Activated CD8-positive, alpha-beta T cell treated with anti-CD3 and anti-CD28 coated beads for 36 hours (primary cell): ENCODE measurements at regions not wholly inside any gene's neighbourhood (a gene's known extent, or its start where the extent isn't known, plus 50 kb on each side); places are given as distances from the start of the nearest gene placed in this dataset.

ENCODE experiments used
- ATAC-seq: fragments of 200-7000 bp; cut with Tn5 transposase; one replicate; pipeline ENCODE4 v1.10.0; 2021; ENCODE audit warnings: mild to moderate bottlenecking, moderate library complexity
- CTCF ChIA-PET: fragments of 350-600 bp; sonication (Branson Sonifier 250); formaldehyde crosslinking; loops from one replicate; lab custom pipeline; 2021; ENCODE audit warnings: antibody characterized with exemption; lab: Charles Lee
- POLR2A ChIA-PET: fragments of 350-600 bp; sonication (Branson Sonifier 250); formaldehyde crosslinking; loops from one replicate; lab custom pipeline; 2021; ENCODE audit warnings: antibody characterized with exemption; lab: Charles Lee
- DNase-seq: peaks from one replicate; pipeline ENCODE4 v3.0.0-alpha.2; 2020
- H3K27ac Mint-ChIP-seq: one replicate; pipeline ENCODE4 v1.8.0; 2021; ENCODE audit warnings: mild to moderate bottlenecking, mixed read lengths
- H3K27me3 Mint-ChIP-seq: one replicate; pipeline ENCODE4 v1.8.0; 2021; ENCODE audit warnings: mixed read lengths
- H3K36me3 Mint-ChIP-seq: one replicate; pipeline ENCODE4 v1.8.0; 2021; ENCODE audit warnings: low read depth, mixed read lengths
- H3K4me1 Mint-ChIP-seq: one replicate; pipeline ENCODE4 v1.8.0; 2021; ENCODE audit warnings: low read depth, mixed read lengths
- H3K4me3 Mint-ChIP-seq: one replicate; pipeline ENCODE4 v1.8.0; 2021; ENCODE audit warnings: mild to moderate bottlenecking, moderate library complexity, mixed read lengths
- H3K9me3 Mint-ChIP-seq: one replicate; pipeline ENCODE4 v1.8.0; 2021; ENCODE audit warnings: mixed read lengths
- CTCF ChIP-seq: fragments of 200-600 bp; IDR thresholded peaks from one replicate; pipeline ENCODE4 v1.8.0; 2022; ENCODE audit warnings: antibody characterized with exemption, mild to moderate bottlenecking
- intact Hi-C: fragments of 100-400 bp; cut with micrococcal nuclease; formaldehyde crosslinking; loops from one replicate; pipeline ENCODE4 v1.10.0; 2022

- CTCF ChIA-PET, result no interaction called here
- intact Hi-C loops, result no loop called here
Observed at GRCh38 chr5:137567226-137567625, 68.1 kb upstream of the SPOCK1 start.

GRCh38 chr5:137566780-137567179, 67.7 kb upstream of the SPOCK1 start:
- POLR2A ChIA-PET, result interaction anchor here (0.7 kb wide), 1 partner anchor 10 kb away, joined by 3 read pairs; no protein-coding TSS in a partner anchor
- Mint-ChIP-seq H3K36me3 (no peaks in the 10 kb centered on the region), H3K4me1 (no peaks in the 10 kb centered on the region), H3K27me3 (peaks cover 11% of the 10 kb centered on the region), H3K4me3 (no peak overlapping the region), H3K9me3 (no peaks in the 10 kb centered on the region), H3K27ac (no peak overlapping the region)
- CTCF ChIA-PET, result no interaction called here
- intact Hi-C loops, result no loop called here
- ATAC-seq (no peak), DNase-seq (no peak)
- TF ChIP-seq CTCF, result no peak

More at GRCh38 chr5:137567226-137567625, 68.1 kb upstream of the SPOCK1 start:
- no peak for TF ChIP-seq CTCF
- Mint-ChIP-seq H3K4me1 (no peaks in the 10 kb centered on the region), H3K36me3 (no peaks in the 10 kb centered on the region), H3K4me3 (no peak overlapping the region), H3K27me3 (peaks cover 11% of the 10 kb centered on the region), H3K27ac (no peak overlapping the region), H3K9me3 (no peaks in the 10 kb centered on the region)
- no peak for ATAC-seq
- POLR2A ChIA-PET, result no interaction called here
- no peak for DNase-seq

- Mint-ChIP-seq H3K4me3 (no peak overlapping the region), H3K4me1 (no peaks in the 10 kb centered on the region)
- intact Hi-C loops, result no loop called here
Observed at GRCh38 chr5:137566118-137566541, 67.0 kb upstream of the SPOCK1 start.

GRCh38 chr5:137565450-137565849, 66.3 kb upstream of the SPOCK1 start:
- H3K4me1 Mint-ChIP-seq, result no peaks in the 10 kb centered on the region
- no peak overlapping the region for H3K27ac Mint-ChIP-seq
- ATAC-seq, result no peak
- intact Hi-C loops, result no loop called here
- peaks cover 9% of the 10 kb centered on the region for H3K27me3 Mint-ChIP-seq
- TF ChIP-seq CTCF, result no peak
- no peak overlapping the region for H3K4me3 Mint-ChIP-seq
- no peaks in the 10 kb centered on the region for H3K9me3 Mint-ChIP-seq
- CTCF ChIA-PET, result no interaction called here
- POLR2A ChIA-PET, result no interaction called here
- no peak for DNase-seq
- H3K36me3 Mint-ChIP-seq, result no peaks in the 10 kb centered on the region

More at GRCh38 chr5:137566118-137566541, 67.0 kb upstream of the SPOCK1 start:
- ATAC-seq (no peak), DNase-seq (no peak)
- Mint-ChIP-seq H3K27ac (no peak overlapping the region), H3K27me3 (peaks cover 11% of the 10 kb centered on the region), H3K36me3 (no peaks in the 10 kb centered on the region), H3K9me3 (no peaks in the 10 kb centered on the region)
- ChIA-PET CTCF (no interaction called here), POLR2A (interaction anchor here (0.6 to 0.7 kb wide), 2 partner anchors 11 to 73 kb away, joined by 3 to 4 read pairs; no protein-coding TSS in a partner anchor)
- TF ChIP-seq CTCF, result no peak

- Mint-ChIP-seq H3K27me3 (peaks cover 11% of the 10 kb centered on the region), H3K4me3 (no peak overlapping the region), H3K27ac (no peak overlapping the region), H3K36me3 (no peaks in the 10 kb centered on the region), H3K9me3 (no peaks in the 10 kb centered on the region), H3K4me1 (no peaks in the 10 kb centered on the region)
- DNase-seq (no peak), ATAC-seq (no peak)
- intact Hi-C loops, result no loop called here
- TF ChIP-seq CTCF, result no peak
- POLR2A ChIA-PET, result no interaction called here
- CTCF ChIA-PET, result no interaction called here
Observed at GRCh38 chr5:137564398-137564961, 65.4 kb upstream of the SPOCK1 start.
